GM13976 (cell line): ENCODE measurements at regions not wholly inside any gene's neighbourhood (a gene's known extent, or its start where the extent isn't known, plus 50 kb on each side); places are given as distances from the start of the nearest gene placed in this dataset.

Experiments used
- DNase-seq: peaks from one replicate; pipeline ENCODE4 v3.0.0; 2012; ENCODE audit warnings: low spot score
- in situ Hi-C: fragments of 300-500 bp; cut with MboI; formaldehyde crosslinking; loops from one replicate; pipeline ENCODE4 v1.12.0; 2022; ENCODE audit warnings: low sequenced_read_pairs, mixed read lengths, inconsistent platforms; ENCODE audit not compliant: unreplicated experiment
- TF ChIP-seq, protein P1 (sequence below): IDR thresholded peaks from 2 replicates; pipeline ENCODE4 v1.5.1; 2012; ENCODE audit warnings: borderline replicate concordance, mild to moderate bottlenecking; ENCODE audit not compliant: insufficient read depth; ENCODE audit errors: extremely low read depth, missing control alignments, control extremely low read depth

GRCh38 chr10:3593611-3594010, 191.4 kb downstream of the KLF6 start:
- in situ Hi-C loops, result no loop called here
- TF ChIP-seq, protein P1, sequence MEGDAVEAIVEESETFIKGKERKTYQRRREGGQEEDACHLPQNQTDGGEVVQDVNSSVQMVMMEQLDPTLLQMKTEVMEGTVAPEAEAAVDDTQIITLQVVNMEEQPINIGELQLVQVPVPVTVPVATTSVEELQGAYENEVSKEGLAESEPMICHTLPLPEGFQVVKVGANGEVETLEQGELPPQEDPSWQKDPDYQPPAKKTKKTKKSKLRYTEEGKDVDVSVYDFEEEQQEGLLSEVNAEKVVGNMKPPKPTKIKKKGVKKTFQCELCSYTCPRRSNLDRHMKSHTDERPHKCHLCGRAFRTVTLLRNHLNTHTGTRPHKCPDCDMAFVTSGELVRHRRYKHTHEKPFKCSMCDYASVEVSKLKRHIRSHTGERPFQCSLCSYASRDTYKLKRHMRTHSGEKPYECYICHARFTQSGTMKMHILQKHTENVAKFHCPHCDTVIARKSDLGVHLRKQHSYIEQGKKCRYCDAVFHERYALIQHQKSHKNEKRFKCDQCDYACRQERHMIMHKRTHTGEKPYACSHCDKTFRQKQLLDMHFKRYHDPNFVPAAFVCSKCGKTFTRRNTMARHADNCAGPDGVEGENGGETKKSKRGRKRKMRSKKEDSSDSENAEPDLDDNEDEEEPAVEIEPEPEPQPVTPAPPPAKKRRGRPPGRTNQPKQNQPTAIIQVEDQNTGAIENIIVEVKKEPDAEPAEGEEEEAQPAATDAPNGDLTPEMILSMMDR, result no peak
- no peak for DNase-seq

DNA sequence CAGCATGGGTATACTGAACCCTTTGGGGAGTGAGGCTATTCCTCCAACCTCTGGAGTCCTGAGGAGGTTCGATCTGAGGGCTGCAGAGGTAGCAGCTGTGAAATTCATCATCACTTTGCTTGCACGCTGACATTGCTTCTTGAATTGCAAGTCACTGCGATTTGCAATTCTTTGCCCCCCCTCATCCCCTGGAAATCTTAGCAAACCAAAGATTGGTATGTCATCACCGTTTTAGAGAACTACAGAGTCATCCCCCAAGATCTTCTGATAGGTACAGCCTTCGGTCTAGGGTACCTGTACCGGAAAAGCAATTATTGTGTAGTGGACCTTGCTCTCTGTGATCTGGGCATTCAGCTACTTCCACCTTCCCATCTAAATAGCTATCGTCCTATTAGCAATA, 192.6 kb downstream of the KLF6 start:
- in situ Hi-C loops, result no loop called here
- no peak for DNase-seq
- TF ChIP-seq, protein P1, result no peak

DNA sequence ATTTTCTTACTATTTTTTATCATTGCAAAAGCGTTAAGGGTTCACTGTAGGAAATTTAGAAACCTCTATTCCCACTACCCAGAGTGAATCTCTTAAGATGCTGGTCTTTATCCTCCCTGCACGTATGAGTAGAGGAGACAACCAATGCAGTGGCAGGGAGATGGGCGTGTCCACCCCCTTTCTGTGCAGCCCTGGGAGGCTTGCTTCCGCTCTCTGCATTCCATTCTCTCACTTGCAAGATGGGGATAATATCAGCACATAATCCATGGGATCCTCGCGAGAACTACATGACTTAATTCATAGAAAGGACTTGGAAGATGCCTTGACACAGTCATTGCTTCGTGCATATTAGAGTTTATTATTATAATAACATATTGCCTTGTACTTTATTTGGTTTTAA, 196.2 kb downstream of the KLF6 start:
- no peak for DNase-seq
- TF ChIP-seq, protein P1, result no peak
- in situ Hi-C loops, result no loop called here

DNA sequence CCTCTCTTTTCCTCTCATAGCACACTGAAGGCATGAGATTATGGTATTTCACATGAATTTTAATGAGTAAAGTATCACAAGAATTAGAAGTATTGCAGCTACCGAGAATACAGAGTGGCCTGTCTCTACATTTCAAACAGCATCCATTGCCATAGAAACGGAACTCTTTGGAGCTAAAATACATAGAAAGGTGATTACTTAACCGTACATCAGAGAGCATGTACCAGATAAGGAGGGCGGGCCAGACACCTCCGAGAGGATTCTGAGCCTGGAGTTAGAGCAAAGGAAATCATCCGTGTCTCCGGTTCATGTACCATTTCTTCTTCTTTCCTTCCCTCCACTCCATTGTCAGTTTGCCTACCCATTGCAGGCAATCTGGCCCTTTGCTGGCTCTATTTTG, 196.7 kb downstream of the KLF6 start:
- TF ChIP-seq, protein P1, result no peak
- DNase-seq, result no peak
- in situ Hi-C loops, result no loop called here

- no peak for DNase-seq
- in situ Hi-C loops, result no loop called here
- TF ChIP-seq, protein P1, result no peak
Measured at GRCh38 chr10:3584926-3585784, 199.9 kb downstream of the KLF6 start.

DNA sequence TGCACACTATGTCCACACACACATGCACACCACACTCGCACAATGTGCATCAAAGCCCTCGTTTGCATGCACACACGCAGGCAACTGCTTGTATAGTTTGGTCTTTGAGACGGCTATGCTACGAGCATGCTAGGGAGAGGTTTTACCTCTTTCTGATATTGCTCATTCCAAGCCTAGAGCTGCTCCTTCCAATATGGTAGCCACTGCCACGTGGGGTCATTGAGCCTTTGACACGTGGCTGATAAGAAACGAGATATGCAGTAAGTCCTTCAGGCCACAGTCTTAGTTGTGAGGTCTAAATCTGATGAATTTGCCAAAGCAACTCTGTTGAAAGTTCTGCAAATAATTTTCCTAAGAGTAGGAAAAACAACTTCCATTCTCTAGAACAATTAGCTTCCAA, 204.4 kb downstream of the KLF6 start:
- in situ Hi-C loops, result no loop called here
- DNase-seq, result no peak
- TF ChIP-seq, protein P1, result no peak

DNA sequence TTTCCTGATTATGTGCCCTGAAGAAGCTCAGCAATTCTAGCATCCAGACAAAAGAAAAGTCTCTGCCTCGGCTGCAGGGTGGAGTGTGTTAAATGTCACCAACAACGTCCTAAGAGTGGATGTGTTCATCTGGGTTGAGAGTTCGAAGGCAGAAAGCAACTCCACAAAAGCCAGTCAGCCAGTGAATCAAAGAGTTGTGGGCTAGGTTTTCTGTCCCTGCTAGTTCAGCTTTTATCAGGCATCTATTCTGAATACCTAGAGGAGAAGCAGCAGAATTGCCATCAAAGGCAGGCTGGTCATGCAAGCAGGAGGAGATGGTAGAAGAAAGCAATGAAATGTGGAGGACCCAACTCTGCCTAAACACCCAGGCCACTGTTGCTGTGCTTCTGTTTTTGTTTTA, 205.2 kb downstream of the KLF6 start:
- in situ Hi-C loops, result no loop called here
- no peak for DNase-seq
- TF ChIP-seq, protein P1, result no peak
